Upper lobe of left lung (tissue), 4 donors: ENCODE measurements at regions not wholly inside any gene's neighbourhood (a gene's known extent, or its start where the extent isn't known, plus 50 kb on each side); places are given as distances from the start of the nearest gene placed in this dataset.

Source experiments
- POLR2A ChIP-seq, 4 donors: fragments of 450-650 bp; IDR thresholded peaks; one replicate each; pipeline ENCODE4 v1.5.1; 2016 to 2017; ENCODE audit warnings: antibody characterized with exemption in 4 of 4, mild to moderate bottlenecking in 2 of 4
- POLR2AphosphoS5 ChIP-seq, 2 donors: sonication (generic); formaldehyde crosslinking; IDR thresholded peaks; one replicate each; pipeline ENCODE4 v1.5.1; 2017; ENCODE audit warnings: antibody characterized with exemption in 2 of 2

- TF ChIP-seq POLR2A (IDR thresholded peaks at IDR 0.05) (no peak), POLR2AphosphoS5 (IDR thresholded peaks at IDR 0.05) (no peak)
Observed at GRCh38 chrX:3540105-3540504, 173.3 kb downstream of the PRKX start.
